NCI-H345 (cell line): ENCODE measurements at regions not wholly inside any gene's neighbourhood (a gene's known extent, or its start where the extent isn't known, plus 50 kb on each side); places are given as distances from the start of the nearest gene placed in this dataset.

Experiments
- DNase-seq: peaks from one replicate; lab custom pipeline; 2025; lab: John Stamatoyannopoulos, UW

DNA sequence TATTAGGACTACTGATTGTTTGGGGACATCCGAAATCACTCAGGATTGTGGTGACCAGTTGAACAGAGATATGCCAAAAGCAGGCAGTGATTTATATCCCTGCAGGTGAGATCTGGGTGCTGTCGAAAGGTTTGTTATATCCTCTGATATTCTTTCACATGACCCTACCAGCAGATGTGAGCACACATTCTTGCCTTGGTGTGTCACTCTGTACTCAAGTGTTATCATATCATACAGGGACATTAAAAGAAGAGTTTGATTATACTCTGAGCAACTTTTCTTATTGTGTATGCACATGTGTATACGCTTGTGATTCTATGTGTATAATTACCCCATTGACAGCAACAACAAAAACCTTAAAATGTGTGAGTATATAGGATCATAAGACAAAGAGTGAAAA, 381.2 kb upstream of the IGFBP7 start:
- no peak for DNase-seq

DNA sequence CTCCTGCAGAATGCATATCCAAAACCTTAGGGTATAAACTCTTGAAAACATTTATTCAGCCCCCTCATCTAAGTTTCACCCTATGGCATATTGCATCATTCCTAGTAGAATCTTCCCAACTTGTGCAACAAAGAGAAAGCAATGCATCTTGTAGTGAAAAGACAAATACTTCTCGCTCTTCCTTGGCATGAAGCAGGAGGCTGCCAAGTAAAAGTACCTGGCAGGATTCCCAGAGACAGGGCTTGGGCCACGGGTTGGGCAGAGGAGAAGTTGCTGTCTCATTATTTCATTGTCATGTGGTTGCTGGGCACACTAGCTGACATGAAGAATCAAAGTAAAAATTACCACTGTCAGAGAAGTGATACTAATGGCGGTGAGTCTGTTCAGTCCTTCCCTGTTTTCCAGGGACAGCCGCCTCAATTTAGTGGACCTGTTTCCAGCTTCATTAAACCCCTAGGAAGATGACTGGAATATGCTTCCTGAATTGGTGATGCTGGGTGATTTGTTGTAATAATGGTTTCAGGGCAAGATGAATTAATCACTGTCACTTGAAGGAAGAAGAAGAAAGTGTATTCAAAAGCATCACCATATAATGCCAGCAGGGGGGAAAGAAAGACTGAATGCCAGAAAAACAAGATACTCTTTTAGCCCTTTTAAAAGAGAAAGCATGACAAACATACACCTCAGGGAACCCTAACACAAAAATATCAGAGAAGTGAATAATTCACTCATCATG, 380.5 kb upstream of the IGFBP7 start:
- DNase-seq, result peak; percentile 11

DNA sequence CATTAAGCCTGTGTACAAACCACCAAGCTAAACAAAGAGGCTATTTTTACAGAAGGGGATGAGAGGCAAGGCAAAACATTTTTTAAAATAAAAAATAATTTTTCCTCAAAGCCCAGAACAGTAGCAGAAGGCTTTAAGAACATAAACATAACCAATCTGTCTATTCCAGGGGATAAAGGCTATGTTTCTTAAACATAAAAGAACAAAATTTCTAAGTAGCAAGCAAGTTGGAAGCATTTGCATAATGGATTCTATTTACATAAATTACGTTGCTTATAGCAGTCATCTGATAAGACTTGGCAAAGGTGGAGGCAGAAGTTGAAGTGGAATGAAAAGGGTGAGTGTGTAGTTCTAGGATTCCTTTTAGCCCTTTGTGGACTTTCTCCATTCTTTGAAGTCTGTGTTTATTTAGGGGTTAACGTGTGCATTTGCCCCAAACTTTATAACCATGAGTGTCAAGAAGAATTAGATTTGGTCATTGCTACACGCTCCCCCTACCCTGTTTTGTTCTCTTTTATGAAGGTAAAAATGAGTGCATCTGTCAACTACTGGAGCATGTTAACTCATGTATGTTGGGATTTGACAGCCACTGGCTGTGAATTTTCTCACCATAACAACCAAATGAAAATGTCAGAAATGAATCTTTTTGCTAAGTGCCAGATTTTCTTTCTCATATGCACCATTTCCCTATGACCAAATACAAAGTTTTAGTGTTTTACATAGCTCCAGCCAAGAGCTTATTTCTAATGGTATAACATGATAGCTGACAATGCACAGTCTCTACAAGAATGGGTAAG, 378.4 kb upstream of the IGFBP7 start:
- DNase-seq, result no peak

DNA sequence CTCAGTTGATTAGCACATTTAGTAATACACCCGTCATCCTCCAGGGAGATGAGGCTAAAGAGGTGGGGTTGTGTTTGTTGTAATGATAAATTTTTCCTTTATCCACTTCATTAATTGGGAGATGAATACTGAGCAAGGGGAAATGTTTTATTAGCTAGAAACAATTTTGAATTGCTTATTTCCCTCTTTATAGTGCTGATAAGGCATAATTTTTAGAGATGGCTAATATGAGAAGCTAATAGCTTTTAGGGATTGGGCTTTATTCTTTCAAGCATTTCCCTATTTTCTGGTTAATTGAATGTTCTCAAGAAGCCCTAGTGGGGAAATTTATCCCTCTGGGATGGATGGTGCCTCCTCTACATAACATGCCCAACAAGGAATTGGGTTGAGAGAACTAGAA, 365.2 kb upstream of the IGFBP7 start:
- no peak for DNase-seq

DNA sequence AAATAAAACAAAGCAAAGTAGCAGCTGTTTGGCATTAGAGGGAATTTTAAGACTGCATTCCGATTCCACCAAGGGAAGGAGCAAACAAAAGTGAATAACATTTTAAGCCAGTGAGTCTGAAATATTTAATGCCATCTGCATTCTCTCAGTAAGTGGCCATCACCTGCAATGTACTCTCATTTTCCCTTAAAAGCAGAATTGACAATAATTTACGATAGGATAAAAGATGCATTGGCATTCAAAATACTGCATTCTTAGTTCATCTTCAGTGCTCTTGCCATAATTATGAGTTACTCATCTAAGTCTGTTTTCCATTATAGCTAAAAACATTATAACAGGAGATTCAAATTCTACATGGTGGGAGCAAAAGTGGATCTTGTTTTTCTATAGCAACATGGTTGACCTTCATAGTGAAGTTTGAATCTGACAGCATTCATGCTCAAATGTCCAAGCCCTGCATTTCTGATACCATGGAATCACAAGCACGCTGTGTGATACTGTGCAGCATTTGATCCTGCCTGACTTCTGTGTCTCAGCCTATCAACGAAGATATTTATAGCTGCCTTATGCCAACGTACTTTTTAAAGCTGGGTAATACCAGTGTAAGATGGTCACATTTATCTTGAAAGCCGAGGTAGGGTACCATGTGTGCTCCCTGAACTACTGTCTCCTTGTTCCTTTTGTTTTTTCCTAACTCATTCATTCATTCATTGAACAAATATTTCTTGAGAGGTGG, 355.3 kb upstream of the IGFBP7 start:
- no peak for DNase-seq

DNA sequence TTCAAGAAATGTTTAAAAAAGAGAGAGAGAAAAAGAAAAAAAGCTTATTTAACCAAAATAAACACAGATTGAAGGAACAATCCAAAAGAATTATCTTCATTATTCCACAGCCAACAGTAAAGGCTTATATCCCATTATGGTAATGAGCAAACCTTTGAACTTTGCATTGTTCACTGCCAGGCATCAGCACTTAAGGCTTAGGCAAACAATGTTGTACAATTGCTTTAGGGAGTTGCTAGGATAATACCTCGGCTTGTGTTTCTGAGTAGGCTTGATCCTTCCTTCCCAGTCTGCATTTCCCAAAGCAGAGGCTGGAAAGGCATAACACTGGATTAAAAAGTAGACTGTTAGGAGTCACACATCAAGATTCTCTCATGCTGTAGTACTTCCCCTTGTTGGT, 352.7 kb upstream of the IGFBP7 start:
- peak; percentile 74 for DNase-seq

DNA sequence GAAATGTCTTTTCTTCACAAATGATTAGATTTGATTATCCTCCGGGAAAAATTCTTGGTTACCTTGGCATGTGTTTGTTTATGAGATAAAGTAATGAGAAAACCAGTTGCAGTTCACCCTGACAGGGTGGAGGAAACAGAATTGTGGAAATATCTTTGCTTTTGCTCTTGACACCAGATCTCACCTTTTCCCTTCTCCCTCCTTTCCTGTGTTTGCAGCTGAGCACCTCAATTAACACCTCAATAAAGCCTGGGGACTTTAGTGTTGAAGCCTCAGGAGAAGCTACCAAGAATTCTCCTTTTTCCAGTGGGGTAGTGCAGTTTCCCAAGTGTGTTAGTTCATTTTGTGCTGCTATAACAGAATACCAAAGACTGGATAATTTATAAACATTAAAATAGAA, 350.8 kb upstream of the IGFBP7 start:
- DNase-seq, result no peak

DNA sequence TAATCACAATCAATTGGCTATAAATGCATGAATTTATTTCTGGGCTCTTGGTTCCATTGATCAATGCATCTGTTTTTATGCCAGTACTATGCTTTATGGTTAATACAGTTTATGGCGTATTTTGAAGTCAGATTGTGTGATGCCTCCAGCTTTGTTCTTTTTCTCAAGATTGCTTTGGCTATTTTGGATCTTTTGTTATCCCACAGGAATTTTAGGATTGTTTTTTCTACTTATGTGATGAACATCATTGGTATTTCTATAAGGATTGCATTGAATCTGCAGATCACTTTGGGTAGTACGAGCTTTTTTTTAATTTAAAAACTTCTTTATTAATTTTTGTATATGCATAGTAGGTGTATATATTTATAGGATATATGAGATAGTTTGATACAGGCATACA, 338.7 kb upstream of the IGFBP7 start:
- DNase-seq, result no peak

DNA sequence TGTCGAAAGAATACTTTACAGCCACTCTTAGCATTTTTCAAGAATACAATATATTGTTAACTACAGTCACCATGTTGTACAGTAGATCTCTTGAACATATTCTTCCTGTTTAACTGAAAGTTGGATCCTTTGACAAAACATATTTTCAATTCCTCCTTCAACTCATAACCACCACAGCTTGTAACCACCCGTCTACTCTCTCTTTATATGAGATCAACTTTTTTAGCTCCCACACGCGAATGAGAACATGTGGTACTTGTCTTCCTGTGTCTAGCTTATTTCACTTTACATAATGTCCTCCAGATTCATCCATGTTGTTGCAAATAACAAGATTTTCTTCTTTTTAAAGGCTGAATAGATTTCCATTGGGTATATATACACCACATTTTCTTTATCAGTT, 338.3 kb upstream of the IGFBP7 start:
- DNase-seq, result no peak

DNA sequence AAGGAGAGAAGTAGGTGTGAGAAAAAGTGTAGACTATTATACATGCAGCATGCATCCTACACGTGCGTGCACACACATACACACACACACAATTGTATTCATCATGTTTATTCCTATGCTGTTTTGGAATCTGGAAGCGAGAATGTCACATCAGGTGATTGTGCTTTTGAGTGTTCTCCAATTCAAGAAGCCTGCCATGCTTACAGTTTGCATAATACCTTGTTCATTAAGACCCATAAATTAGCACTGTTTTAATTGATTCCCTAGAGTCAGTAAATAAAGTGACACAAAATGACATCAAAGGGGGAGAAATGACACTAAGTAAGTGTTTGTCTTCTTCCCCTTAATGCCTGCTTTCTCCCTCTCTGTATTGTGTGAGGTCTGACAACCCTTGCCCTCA, 336.1 kb upstream of the IGFBP7 start:
- DNase-seq, result no peak

DNA sequence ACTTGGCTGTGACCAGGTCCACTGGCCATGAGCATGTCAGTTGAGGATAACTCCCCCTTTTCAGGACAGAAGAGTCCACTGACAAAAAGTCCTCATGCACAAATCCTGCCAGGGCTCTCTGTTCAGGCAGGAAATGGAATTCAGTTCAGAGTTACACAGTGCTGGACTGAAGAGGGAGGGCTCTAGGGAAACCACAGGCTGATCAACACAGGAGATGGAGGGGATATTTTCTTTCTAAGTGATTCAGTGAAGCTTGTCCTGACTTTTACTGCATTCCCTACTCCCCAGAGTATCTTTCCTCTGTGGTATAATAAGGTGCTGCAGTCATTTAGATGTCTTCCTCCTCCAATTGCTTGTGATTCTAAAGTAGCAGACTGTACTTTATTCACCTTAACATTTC, 335.5 kb upstream of the IGFBP7 start:
- no peak for DNase-seq

DNA sequence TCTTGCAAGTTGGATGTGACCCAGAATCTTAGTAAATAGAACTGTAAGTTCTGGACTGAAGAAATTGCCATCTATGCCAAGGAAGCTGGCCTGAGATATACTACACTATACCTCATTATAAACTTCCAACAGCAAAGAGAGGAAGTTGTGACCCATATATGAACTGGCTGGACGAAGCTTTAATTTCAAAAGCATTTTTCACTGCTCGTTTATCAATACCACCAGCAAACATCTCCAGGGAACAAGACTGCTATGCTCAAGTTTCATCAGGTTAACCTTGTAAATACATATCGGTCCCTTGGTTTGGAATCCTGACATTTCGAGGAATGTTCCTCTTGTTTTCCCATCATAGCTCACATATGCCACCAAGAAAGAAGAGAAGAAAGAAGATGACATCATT, 334.5 kb upstream of the IGFBP7 start:
- no peak for DNase-seq

DNA sequence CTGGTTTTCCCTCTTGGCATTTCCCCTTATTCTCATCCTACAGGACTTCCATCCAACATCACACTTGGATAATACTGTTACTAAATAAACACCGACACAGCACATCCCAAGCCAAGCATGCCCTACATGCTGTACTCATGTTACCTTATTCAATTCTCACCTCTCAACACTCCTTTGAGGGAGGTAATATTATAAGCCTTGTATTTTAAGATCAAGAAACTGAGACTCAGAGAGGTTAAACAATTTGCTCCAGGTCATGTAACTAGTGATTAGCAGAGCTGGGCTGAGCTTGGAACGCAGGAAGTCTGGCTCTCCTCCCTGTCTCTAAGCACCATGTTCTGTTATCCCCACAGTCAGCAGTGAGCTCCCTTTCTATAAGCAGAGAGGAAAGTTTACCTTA, 333.6 kb upstream of the IGFBP7 start:
- no peak for DNase-seq

DNA sequence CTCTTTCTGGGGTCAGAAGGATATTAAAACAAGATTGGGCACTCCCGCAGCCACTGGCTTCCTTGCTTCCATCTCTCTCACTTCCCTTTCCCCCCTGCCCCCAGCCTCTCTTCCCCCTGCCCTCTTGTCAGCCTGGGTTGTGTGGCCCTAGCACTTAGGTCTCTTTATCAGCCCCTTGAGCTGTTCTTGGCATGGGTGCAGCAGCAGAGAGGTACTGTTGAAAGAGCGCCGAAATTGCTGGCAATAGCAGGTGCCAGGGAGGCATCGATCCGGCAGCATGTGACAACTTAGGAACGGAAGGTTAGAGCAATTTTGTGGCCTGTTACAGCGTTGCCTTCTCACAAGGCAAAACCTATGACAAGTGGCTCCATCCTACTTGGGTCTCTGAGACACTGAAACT, 333.1 kb upstream of the IGFBP7 start:
- no peak for DNase-seq

DNA sequence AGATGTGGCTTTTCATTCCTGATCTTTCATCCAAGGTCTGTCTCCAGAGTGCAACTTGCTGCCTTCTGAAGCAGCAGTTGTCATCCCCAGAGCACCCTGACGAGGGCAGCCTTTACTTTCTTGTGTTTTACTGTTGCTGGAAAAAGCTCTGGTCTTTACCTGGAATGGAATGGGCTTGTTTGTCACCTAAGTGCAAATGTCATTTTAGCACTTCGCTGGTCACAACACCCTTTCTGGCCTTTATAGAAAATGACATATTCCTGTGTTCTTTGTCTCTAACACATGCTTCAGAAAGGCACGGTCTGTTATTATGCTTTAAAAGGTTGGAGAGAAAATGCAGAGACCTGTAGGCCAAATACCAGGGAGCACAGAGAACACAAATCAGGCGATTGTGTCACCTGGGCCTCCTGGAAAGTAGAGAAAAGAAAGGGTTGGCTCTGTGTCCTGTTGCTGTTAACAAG, 332.7 kb upstream of the IGFBP7 start:
- peak; percentile 40 for DNase-seq

DNA sequence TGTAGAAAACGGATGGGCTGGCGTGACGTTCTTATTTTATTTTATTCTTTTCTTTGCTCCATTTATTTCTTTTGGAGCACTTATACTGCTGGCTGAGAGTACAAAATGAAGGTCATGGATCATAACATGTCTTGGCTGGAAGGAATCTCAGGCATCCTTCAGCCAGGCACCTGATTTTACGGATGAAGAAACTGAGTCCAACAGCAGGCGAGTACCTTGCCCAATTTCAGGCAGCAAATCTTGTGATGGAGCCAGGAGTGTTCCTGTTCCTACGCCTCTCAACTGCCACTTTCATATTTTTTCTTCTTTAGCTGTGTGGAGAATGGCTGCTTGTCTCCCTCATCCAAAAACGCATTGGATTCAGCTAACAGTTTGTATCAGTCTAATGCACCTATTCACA, 332.1 kb upstream of the IGFBP7 start:
- no peak for DNase-seq

DNA sequence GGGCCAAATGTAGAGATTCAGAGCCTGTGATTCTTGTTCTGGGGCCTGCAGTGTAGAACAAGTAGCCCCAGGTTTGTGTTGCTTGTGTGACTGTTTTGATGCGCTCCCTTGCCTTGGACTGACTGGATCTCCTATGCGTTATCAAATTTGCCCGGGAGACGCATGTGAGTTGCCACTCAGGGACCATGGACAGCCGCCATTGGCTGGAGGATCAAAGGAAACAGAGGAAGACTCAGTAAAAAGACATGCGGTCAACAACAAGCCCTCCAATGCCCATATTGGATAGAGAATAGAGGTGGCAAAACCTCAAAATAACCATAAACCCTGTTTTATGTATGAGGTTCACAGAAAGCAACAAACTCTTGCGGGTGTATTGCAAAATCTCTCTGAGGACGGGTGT, 327.5 kb upstream of the IGFBP7 start:
- DNase-seq, result no peak

DNA sequence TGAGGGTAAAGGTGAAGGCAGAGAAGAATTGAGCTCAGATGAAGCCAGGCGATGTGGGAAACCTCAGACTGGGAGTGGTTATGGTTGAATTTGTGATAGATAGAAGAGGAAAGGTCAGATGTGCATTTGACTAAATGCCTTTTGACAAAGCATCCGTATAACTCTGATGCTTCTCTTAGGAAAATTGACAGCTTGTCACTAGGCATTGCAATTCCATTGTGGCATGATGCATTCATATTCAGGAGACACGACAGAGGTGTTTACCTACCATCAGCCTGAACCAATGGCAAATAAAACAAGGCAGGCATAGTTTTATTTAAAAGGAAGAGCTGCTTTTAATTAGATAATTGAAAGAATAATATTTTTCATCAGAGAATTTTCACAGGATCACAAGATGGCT, 325.1 kb upstream of the IGFBP7 start:
- DNase-seq, result no peak

DNA sequence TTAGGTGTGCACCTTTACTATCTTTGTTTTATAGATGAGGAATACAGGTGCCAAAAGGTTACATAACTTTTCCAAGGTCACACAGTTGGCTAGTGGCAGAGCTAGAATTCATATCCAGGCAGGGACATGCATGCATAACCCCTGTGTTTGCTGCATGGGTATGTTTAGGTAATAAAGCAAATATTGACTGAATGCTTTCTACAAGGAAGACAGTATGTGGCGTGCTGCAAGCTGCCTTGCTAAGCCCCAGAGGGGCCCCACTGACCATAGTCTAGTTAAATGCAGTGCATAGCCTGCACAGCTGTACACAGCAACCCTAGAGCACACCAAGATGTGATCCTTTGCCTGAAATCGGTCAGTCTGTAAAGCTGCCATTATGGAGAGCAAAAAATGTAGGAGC, 320.5 kb upstream of the IGFBP7 start:
- no peak for DNase-seq

DNA sequence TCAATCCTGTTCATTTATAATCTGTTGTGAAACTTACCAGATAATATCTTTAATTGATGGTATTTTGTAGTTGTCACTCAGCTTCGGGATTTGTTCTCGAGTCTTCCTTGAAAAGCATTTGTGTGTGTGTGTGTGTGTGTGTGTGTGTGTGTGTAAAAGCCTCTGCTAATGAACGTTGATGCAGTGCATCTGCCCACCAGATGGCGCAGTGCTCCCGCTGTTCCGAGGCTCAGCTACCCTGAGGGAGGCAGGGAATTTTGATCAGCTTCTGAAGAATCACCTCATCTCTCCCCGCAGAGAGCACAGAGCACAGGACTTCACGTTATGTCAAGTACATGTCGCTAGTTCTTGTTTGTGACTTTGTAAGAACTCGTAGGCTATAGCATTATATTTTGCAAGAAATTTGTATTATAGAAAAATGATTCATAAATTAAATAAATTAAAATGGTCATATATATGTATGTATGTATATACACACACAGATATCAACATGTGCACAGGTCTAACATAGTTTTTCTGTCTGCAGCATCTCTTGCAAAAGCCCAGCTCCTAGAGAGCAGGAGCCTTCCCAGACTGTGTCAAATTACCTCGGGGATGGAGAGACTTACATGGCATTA, 316.7 kb upstream of the IGFBP7 start:
- DNase-seq, result peak; percentile 69

DNA sequence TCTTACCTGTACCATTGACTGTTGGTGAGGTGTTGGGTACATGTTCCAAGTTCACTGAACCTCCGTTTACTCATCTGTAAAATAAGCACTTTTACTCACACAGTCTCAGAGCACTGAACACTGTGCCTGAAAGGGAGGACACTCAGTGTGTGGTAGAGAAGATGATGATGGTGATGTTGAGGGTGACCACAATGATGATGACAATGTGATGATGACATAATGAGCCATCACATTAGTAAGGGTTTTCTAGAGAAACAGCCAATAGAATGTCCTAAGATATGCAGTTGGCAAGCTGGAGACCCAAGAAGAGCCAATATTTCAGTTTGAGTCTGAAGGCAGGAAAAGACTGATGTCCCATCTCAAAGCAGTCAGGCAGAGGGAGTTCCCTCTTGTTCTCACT, 315.4 kb upstream of the IGFBP7 start:
- no peak for DNase-seq

DNA sequence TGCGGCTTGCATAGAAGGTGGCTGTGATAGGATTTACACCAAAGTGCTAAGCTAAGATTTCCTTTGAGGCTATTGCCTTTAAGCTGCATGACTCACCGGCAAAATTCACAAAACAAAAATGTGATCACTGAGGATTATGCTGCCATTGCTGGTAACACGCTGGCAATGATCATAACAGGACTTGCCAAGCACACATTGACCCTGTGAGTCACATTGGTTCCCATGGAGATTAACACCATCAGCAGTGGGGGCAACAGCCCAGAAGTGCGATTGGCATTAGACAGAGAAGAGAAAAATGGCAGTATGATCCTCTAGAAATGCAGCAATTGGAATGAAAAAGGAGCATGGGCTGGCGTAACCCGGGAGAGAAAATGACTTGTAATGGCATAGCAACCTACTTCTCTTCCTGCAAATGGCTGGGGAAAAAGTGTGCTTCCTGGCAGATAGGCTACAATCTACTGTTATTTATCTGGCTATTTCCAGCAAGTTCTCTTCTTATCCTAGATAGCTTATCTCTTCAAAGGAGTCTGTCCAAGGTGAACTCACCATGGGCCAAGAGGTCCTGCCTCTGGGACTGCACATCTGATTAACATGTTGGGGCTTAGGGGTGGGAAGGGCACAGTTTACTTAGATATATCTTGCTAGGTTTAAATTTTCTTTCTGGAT, 314.2 kb upstream of the IGFBP7 start:
- DNase-seq, result no peak
